ENCODE measurements at regions not wholly inside any gene's neighbourhood (a gene's known extent, or its start where the extent isn't known, plus 50 kb on each side); places are given as distances from the start of the nearest gene placed in this dataset.
"Not testable (repeated sequence)": the region's sequence is repeated elsewhere in the genome, so short reads cannot be mapped to it uniquely, and the experiment has no call there.

DNA sequence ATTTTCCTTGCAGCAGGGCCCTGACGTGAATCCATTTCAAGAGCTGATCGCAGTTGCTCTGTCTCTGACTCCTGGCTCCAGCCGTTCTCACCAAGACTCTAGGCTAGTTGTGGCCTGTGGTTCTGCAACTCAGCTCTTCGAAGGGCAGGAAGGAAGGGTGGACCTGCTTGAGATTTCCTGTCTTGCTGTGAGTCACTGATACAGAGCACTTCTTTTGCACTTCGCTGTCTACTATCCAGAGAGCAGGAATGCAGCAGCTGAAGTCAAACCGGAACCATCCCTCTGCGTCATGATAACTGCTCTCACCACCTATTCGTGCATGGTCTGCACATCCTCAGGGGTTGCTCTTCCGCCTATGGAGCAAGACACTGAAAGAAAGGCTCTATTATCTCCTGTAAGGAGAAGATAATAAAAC, 59.7 kb downstream of the RAP2B start:
- TF ChIP-seq, protein P1, sequence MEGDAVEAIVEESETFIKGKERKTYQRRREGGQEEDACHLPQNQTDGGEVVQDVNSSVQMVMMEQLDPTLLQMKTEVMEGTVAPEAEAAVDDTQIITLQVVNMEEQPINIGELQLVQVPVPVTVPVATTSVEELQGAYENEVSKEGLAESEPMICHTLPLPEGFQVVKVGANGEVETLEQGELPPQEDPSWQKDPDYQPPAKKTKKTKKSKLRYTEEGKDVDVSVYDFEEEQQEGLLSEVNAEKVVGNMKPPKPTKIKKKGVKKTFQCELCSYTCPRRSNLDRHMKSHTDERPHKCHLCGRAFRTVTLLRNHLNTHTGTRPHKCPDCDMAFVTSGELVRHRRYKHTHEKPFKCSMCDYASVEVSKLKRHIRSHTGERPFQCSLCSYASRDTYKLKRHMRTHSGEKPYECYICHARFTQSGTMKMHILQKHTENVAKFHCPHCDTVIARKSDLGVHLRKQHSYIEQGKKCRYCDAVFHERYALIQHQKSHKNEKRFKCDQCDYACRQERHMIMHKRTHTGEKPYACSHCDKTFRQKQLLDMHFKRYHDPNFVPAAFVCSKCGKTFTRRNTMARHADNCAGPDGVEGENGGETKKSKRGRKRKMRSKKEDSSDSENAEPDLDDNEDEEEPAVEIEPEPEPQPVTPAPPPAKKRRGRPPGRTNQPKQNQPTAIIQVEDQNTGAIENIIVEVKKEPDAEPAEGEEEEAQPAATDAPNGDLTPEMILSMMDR (IDR thresholded peaks at IDR 0.05; ENCODE audit: low read depth, low read length, missing control alignments): no peak
- no peak overlapping the region for H3K4me3 ChIP-seq (ENCODE audit: low read depth, low read length)
- peak; percentile 77 for DNase-seq (ENCODE audit: low read depth)

DNA sequence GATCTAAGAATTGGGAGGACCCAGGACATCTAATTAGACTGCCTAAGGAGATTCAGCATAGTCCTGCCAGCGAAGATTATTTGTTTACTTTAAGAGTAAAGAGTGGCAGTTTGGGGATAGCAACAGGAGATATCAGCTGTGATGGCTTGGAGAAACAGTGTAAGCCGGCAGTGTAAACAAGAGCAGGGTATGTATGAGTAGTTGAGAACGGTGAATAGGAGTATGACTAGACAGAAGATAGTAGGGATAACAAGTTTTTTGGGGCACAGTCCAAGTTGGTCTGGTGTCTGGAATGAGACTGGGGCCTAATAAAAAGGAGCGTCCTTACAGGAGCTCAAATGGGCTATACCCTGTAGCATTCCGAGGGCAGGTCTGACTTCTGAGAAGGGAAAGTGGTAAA, 64.9 kb downstream of the RAP2B start:
- DNase-seq (ENCODE audit: low read depth); H3K4me3 ChIP-seq (ENCODE audit: low read depth, low read length): not testable (repeated sequence)

DNA sequence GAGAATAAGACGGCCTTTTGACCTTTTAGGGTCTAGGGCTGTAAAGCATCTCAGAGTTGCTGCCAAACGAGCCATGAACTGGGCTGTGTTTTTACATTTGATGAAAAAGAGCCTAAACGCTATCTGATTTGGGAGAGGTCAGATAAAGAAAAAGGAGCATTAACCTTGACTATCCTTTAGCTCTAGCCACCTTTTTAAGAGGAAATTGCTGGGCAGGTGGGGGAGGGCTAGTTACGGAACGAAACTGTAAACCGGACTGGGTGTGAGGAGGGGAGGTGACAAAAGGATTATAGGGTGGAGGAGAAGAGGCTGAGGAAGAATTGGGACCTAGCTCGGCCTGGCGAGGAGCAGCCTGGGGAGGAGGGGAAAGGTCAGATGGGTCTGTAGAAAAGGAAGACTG, 68.4 kb downstream of the RAP2B start:
- DNase-seq (ENCODE audit: low read depth); H3K4me3 ChIP-seq (ENCODE audit: low read depth, low read length): not testable (repeated sequence)

DNA sequence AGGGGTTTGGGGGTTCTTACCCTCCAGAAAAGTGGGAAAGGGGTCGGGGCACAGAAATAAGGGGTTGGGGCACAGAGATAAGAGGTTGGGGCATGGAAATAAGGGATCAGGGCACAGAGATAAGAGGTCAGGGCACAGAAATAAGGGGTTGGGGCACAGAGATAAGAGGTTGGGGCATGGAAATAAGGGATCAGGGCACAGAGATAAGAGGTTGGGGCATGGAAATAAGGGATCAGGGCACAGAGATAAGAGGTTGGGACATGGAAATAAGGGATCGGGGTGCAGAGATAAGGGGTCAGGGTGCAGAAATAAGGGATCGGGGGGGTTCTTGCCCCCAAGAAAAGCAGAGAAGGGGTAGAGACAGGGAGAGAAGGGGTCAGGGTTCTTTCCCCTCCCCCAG, 69.2 kb downstream of the RAP2B start:
- H3K4me3 ChIP-seq (ENCODE audit: low read depth, low read length); DNase-seq (ENCODE audit: low read depth): not testable (repeated sequence)

DNA sequence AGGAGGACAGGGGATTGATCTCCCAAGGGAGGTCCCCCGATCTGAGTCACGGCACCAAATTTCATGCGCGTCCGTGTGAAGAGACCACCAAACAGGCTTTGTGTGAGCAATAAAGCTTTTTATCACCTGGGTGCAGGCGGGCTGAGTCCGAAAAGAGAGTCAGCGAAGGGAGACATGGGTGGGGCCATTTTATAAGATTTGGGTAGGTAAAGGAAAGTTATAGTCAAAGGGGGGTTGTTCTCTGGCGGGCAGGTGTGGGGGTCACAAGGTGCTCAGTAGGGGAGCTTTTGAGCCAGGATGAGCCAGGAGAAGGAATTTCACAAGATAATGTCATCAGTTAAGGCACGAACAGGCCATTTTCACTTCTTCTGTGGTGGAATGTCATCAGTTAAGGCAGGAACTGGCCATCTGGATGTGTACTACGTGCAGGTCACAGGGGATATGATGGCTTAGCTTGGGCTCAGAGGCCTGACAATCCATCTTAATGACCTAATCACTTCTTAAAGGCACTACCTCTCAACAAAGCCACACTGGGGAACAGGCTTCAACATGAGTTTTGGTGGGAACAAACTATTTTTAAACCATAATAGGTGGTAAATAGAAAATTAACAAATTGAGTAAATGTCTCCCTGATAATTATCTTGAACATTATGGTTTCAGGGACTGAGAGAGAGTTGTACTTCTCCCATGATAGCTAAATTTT, 70.2 kb downstream of the RAP2B start:
- not testable (repeated sequence) for DNase-seq (ENCODE audit: low read depth)

DNA sequence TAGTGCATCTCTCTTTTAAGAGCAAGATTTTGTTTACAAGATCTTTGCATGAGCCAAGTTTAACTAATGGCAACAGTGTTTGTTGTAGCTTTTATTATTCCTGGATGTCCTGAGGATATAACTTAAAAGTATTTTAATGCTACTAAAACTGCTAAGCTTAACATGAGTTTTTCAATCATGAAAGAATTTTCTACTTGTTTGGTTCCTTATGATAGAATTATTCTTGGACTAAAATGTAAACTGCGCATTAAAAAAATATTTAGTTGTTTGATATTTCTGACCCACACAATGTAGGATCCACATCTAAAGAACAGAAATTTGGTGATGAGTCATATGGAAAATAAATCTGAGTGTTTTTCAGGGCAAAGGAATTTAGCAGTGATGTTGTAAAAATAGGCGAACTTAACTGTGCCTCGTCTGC, 70.8 kb downstream of the RAP2B start:
- TF ChIP-seq, protein P1 (IDR thresholded peaks at IDR 0.05; ENCODE audit: low read depth, low read length, missing control alignments): no peak
- DNase-seq (ENCODE audit: low read depth): no peak
- H3K4me3 ChIP-seq (ENCODE audit: low read depth, low read length): no peak overlapping the region

More for the DNA sequence above, 70.2 kb downstream of the RAP2B start:
- not testable (repeated sequence) for H3K4me3 ChIP-seq (ENCODE audit: low read depth, low read length)

DNA sequence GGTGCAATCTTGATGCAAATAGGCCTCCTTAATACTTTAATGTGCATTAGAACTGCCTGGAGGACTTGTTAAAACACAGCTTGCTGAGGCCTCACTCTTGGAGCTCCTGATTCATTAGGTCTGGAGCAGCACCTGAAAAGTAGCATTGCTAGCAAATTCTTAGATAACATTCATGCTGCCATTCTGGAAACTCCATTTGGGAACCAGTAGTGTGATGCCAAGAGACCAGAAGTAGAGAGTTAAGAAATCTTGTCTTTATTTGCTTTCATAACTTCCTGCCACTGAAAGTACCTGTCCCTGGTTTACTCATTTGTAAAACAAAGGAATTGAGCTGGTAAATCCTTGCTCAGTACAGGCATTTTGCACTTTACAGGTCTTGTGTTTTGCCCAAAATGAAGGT, 72.0 kb downstream of the RAP2B start:
- TF ChIP-seq, protein P1 (IDR thresholded peaks at IDR 0.05; ENCODE audit: low read depth, low read length, missing control alignments): no peak
- no peak overlapping the region for H3K4me3 ChIP-seq (ENCODE audit: low read depth, low read length)
- no peak for DNase-seq (ENCODE audit: low read depth)

DNA sequence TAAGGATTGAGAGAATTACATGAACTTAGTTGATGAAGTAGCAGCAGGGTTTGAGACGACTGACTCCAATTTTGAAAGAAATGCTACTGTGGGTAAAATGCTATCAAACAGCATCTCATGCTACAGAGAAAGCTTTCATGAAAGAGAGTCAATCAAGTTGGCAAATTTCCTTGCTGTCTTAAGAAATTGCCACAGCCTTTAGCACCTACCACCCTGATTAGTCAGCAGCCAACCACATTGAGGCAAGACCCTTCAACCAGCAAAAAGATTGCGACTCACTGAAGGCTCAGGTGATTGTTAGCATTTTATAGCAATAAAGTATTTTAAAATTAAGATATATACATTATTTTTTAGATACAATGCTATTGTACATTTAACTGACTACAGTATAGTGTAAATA, 80.9 kb downstream of the RAP2B start:
- no peak overlapping the region for H3K4me3 ChIP-seq (ENCODE audit: low read depth, low read length)
- no peak for DNase-seq (ENCODE audit: low read depth)
- TF ChIP-seq, protein P1 (IDR thresholded peaks at IDR 0.05; ENCODE audit: low read depth, low read length, missing control alignments): no peak

DNA sequence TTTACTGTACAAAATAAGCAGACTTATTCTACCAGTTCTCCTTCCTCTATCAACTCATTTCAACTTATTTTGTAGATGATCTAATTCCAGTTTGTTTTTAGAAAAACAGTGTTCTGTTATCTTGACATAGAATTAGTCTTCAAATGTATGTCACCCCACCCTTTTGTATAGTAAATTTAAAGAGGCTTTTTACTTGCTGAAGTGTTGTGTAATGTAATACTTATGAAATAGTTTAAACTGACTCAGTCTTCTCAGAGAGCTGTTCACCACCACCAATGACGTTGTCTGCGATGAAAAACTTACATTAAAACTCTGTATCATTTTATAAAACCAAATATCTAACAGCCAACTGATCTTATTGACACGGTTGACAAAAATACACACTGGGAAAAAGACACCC, 82.9 kb downstream of the RAP2B start:
- H3K4me3 ChIP-seq (ENCODE audit: low read depth, low read length): no peak overlapping the region
- DNase-seq (ENCODE audit: low read depth): no peak
- TF ChIP-seq, protein P1 (IDR thresholded peaks at IDR 0.05; ENCODE audit: low read depth, low read length, missing control alignments): no peak
